CD4-positive, alpha-beta T cell treated with Interleukin-17A for 1 hour (primary cell): ENCODE measurements at regions not wholly inside any gene's neighbourhood (a gene's known extent, or its start where the extent isn't known, plus 50 kb on each side); places are given as distances from the start of the nearest gene placed in this dataset.

Experiments
- DNase-seq: peaks from one replicate; pipeline ENCODE4 v3.0.0-alpha.2; 2020

GRCh38 chr9:88737031-88737430, 202.1 kb downstream of the NXNL2 start:
- DNase-seq: no peak

GRCh38 chr9:88737876-88738275, 202.9 kb downstream of the NXNL2 start:
- DNase-seq: no peak

GRCh38 chr9:88738709-88739108, 203.7 kb downstream of the NXNL2 start:
- no peak for DNase-seq

- DNase-seq: no peak
Measured at GRCh38 chr9:88739373-88739772, 204.4 kb downstream of the NXNL2 start.

- DNase-seq: no peak
Measured at GRCh38 chr9:88740844-88741243, 205.9 kb downstream of the NXNL2 start.

GRCh38 chr9:88741335-88741734, 206.4 kb downstream of the NXNL2 start:
- DNase-seq: no peak

- no peak for DNase-seq
Measured at GRCh38 chr9:88742483-88742882, 207.5 kb downstream of the NXNL2 start.

- DNase-seq: no peak
Measured at GRCh38 chr9:88742905-88743304, 207.9 kb downstream of the NXNL2 start.

GRCh38 chr9:88745276-88746001, 210.5 kb downstream of the NXNL2 start:
- DNase-seq: no peak

GRCh38 chr9:88746029-88746742, 211.2 kb downstream of the NXNL2 start:
- no peak for DNase-seq

- DNase-seq: no peak
Measured at GRCh38 chr9:88746743-88747398, 211.9 kb downstream of the NXNL2 start.

GRCh38 chr9:88747768-88748167, 212.8 kb downstream of the NXNL2 start:
- DNase-seq: no peak

- DNase-seq: no peak
Measured at GRCh38 chr9:88748566-88749261, 213.7 kb downstream of the NXNL2 start.

GRCh38 chr9:88749420-88749819, 214.4 kb downstream of the NXNL2 start:
- no peak for DNase-seq

GRCh38 chr9:88750832-88751360, 215.9 kb downstream of the NXNL2 start:
- no peak for DNase-seq

GRCh38 chr9:88751781-88752180, 216.8 kb downstream of the NXNL2 start:
- DNase-seq: no peak

- no peak for DNase-seq
Measured at GRCh38 chr9:88753691-88754367, 218.9 kb downstream of the NXNL2 start.

GRCh38 chr9:88754452-88754851, 219.5 kb downstream of the NXNL2 start:
- no peak for DNase-seq

- no peak for DNase-seq
Measured at GRCh38 chr9:88754886-88755285, 219.9 kb downstream of the NXNL2 start.

GRCh38 chr9:88757406-88758010, 222.5 kb downstream of the NXNL2 start:
- DNase-seq: no peak

GRCh38 chr9:88759364-88759763, 224.4 kb downstream of the NXNL2 start:
- DNase-seq: no peak
